GM19023 (cell line): ENCODE measurements at regions not wholly inside any gene's neighbourhood (a gene's known extent, or its start where the extent isn't known, plus 50 kb on each side); places are given as distances from the start of the nearest gene placed in this dataset.

Experiments used
- ATAC-seq: cut with Tn5 transposase; IDR thresholded peaks from one replicate; pipeline ENCODE4 v1.9.1; 2021; ENCODE audit warnings: mild to moderate bottlenecking, moderate library complexity; ENCODE audit not compliant: unreplicated experiment

DNA sequence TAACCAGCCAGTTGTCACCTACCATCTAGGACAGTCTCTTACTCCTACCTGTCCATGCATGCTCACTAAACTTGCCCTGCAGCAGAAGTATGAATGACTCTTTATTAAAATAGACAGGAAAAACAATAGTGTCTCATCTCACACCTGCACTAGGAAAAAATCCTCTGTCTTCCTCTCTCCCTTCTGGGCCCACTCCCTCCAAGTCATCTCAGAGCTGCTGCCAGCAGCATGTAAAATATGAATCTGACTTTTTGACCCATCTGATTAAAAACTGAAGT is 93.5 kb upstream of the THBS1 start:
- ATAC-seq = no peak

DNA sequence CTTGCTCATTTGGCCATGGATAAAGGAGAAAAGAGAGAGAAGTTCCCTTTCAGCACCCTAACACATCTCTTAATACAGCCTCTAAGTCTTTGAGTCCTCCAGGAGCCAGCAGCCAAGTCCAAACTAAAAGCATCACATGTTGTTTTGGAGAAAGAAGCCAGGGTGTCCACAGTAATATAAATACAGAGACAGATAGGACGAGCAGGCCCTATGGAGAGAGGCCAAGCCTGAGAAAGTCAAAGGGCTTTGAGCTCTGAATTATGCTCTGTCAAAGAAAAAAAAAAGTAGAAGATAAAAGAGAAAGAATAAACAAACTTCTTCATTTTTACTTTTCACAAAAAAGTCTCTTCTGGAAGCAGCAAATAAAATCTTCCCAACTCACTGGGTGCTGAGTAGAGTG is 92.4 kb upstream of the THBS1 start:
- no peak for ATAC-seq

DNA sequence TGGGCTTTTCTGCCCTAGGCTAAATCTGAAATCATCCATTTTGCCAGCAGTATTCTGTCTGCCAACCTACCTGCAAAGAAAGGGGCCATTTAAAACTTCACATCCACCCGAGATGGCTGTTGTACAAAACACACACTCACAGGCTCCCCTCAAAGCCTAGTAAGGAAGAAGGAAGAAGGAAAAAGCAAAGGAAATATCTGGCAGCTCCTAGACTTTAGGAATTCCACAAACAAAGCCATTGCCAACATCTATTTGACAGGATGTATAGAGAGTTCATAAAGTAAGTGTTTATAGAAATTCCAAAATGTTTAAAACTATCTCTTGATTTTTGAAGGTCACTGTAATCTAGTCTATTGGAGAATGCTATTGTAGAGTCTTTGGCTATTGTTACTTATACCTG is 91.9 kb upstream of the THBS1 start:
- no peak for ATAC-seq

DNA sequence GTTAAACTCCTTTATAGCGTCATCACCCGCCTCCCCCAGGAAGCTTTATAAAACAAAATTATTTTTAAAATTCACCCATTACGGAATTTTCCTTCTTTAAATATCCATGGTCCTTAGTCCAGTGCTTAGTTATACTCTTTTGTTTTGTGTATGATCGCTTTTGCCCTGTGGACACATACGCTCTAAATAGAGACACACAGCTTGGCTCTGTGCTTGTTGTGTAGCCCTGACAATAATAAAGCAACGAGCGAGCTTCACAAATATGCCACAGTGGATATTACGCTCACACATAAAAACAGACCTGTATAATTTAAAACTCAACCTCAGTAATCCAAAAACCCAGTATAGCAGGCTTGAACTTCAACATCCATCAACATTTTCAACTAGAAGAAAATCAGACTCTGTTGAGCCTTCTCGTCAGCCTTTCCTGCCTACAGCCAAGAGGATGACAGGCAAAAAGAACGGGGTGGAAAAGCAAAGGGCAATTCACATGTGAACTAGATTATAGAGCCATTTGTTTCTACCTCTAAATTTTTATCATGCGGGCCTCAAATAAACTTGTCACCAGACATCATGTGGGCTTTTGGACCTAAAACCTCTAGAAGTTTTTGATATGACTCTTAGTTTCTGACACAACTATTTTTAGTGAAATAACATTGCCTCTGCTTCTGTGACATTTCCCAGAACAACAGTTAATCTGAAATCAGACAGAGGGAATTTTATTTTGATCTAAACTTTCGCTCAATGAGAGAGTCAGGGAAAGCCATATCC is 89.6 kb upstream of the THBS1 start:
- ATAC-seq = no peak

DNA sequence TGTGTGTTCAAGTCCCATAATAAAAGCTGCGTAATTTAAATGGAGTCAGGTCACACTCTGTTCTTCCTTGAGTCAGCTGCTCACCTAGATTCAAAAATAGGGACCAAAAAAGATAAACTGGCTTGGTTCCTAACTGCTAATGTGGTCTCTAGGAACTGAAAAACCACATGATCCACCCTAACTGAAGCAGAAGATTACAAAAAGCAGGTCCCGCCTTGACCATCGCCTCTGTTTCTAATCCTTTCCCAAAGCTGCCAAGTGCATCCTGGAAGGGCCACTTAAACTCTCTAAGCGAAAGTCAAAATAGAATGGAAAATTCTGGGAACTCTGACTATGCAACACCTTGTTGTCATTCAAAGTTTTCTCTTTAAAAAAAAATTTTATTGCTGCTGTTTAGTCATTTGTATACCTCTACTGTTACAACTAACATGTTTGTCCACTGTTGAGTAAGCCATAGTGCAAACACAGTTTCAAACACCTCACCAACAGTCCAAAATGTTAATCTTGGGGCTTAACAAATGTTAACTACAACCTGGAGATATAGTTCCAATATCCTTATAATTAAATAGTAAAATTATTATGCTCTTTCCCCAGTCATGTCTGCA is 88.9 kb upstream of the THBS1 start:
- no peak for ATAC-seq

DNA sequence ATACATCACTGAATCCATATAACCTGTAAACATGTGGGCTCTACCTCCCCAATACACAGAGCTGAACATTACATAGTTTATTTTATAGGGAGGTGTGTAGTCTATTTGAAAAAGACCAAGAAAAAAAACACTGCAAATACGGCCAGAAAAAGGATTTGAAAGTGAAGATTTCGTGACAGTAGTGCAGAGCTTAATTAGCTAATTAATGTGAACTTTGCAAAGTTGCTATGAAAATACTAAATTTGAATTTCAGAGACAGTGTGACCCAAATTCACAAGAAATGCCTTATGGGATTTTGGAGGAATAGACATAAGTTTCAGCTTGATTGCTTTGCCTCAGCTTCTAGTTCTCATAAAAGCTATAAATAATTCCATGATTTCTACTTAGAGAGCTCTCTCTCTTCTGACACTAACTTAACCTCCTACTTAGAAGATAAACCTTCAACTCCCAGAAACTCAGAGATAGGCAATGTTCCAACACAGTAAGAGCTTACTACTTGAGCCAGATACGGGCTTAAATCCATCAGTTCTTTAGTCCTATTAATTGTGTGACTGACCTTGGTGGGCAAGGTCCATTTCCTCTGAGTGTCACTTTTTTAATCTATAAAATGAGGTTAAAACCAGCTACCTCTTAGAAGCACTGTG is 87.3 kb upstream of the THBS1 start:
- no peak for ATAC-seq

DNA sequence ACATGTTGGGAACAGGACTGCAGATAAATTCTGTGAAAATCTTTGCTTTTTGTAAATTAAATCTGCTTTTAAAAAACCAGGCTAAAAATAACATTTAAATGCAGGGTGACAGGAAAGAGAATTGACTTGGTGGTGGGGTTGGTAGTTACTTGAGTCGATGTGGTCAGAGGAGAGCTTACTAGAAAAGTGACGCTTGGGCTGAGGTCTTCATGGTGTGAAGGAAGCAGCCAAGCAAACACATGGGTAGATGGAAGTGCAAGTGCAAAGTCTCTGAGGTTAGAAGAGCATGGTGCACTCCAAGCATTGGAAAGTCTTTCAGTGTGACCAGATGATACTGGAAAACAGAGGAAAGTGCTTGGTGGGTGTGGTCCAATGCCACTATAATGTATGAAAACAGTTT is 86.4 kb upstream of the THBS1 start:
- ATAC-seq = no peak

DNA sequence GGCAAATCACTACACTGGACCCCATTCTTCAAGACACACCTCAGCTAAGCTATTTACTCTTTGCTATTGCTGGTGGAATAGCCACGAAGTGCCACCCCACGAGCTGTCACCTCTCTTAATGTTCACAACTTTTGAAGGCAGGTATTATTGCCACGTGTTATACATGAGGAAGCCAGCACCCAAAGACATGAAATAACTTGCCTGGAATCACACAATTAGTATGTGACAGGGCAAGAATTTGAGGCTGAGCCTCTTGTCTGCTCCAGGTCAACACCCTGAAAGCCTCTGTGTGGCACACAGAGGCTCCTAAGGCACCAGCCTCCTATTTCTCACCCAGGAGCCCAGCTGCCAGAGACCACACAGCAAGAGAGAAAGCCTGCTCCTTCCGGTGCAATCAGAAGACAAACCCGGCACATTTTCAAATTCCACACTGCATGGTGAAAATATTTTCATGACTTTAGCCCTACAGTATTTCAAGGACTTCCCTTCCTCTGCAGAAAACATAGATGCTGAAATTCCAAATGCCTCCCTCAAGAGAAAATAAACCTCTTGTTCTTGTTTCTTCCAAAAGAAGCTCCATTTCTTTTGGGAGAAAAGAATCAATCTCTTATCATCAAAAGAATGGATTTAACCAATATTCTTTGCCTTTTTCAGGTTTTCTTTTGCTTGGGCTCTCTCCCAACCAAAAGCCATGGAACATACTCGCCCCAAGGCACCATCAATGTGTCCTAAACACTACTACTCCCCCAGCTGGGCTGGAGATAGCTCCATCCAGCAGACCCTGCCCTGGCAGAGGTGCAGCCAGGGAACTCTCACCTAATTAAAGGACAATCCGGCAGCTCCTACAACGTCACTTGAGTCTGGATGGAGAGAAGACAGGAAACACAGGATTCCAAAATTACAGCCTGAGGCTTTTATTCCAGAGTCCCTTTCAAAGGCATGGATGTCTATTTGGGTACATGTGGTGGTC is 84.7 kb upstream of the THBS1 start:
- ATAC-seq = no peak

DNA sequence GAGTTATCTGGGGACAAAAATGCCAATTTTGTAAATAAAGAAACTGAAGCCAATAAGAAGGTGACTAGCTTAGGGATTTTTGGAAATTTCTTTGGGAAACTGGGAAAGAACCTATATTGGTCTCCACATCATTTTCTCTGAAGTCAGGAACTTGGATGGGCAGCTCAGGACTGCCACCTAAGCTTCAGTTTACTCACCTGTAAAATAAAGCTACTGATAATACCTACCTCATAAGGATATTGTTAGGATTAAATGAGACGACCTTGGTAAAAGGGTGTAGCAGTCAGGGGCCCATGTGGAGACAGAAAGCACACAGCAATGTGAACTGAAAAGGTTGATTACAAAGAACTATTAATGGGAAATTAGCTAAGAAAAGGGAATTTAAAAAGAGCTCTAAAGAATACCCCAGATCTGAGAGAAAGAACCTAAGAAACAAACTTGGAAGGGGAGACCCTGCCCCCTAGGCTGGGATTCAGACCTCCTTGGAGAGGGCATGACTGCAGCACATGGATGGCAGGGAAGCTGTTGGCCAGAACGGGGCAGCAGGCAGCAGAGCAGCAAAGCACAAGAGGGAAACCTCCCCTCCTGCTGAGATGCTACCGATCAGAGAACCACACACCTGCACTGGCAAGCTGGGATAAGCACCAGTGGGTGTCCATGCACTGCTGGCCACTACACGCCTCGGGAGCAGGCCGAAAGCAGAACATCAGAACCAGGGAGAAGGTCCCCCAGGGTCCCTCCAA is 83.7 kb upstream of the THBS1 start:
- ATAC-seq = no peak

DNA sequence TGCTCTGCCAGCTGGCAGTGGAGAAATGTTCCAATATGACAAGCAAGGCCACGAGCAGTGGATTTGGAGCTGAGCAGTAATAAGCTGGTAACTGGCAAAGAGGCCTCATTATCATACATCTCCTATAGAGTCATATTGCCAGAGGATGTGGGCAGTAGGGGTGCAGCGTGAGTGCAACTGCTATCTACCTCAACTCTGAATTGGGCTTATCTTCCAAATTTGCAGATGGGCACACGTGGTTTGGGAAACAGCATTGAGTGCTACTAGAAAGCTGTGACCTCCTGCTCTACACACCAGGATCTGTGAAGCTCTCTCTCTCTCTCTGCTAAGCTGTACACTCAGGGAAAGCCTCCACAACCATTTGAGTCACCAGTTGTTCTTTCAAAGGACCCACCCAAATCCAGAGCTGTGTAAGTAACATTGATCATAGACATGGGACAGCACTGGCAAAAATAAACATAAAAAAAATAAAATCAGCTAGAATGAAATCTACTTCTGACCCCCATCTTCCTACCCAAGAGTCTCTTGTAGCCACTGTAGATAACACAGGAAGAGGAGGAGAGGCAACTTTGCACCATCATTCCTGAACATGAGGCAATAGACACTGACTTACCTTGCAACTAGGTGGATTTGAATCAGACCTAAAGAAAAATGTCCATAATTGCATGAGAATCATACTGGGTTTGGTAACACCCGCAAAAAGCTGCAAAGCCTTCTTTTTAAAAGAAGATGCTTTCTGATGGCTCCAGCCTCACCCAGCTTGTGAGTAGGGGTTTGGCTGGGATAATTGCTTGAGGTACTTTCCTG is 82.9 kb upstream of the THBS1 start:
- no peak for ATAC-seq

DNA sequence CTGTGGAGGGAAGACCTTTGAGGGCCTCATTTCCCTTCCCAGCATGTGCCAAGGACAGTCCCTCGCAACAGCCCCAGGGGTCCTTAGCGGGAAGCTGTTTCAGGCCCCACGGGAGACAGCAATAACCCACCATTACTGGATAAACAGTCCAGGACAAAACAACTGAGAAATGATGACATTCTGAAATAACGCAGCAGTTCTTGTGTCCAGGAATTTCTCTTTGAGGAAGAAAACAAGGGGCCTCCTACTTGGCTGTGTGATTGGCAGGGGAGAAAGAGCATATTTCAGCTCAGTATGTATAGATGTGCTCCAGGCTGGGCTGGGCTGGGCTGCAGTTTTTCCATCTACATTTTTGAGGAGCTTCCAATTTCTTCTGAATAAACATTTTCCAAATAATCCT is 82.2 kb upstream of the THBS1 start:
- ATAC-seq = no peak

DNA sequence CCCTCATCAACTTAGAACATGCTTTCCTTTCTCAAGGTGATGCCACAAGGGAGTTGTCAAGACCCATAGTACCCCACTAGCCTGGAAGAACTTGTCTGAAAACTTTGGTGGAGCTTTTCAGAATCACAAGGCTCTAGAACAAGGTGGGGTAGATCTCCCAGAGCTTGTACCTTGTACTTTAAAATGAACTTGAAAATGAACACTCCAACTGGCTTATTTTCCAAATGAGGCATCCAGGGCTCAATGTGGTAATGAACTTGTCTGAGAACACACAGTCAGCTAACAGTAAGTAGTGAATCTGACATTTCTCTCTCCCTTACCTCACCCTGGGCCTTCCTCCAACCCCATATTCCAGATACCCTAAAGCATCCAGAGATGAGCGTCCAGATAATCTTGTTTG is 81.8 kb upstream of the THBS1 start:
- ATAC-seq = no peak

DNA sequence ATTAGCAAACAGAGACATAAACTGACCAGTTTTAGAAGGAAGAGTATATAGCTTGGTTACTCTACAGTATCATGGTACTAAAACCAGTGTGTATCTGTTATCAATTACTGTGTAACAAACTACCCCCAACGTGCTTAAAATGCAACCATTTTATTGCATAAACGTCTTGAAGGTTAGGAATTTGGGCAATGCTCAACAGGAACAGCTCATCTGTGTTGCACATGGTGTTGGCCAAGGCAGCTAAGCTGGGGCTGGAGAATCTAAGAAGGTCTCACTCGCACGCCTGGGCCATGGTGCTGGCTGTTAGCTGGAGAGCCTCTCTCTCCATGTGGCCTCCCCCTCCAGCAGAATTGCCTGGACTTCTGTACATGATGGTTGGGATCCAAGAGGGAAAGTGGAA is 81.2 kb upstream of the THBS1 start:
- no peak for ATAC-seq

DNA sequence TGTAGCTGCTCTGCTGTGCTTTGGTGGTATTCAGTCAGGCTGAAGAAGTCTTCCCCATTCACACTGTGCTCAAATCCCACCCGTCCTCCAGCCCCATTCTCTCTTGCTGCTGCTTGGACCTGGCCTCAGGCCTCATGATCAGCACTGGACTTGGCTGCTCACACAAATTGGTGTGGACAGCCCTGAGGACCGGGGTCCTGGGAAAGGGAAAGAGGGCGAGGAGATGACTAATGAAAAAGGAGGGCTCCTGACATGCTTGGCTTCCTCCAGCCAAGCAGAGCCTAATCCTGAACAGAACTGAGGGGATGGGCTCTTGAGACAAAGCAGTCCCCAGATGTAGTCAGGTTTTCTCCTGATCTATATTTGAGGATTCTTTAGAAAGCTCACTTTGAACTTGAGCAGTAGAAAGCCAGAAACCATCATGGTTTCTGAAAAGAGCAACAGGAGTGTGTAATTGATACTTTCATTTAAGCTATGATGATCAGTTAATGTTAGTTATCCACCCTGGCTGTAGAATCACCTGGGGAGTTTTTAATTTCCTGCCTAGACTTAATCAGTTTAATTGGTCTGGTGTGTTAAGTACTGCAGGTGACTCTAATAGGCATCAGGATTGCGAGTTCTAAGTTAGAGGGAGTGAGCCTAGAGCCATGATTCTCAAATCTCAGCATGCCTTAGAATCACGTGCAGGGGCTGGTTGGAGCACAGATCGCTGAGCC is 79.4 kb upstream of the THBS1 start:
- ATAC-seq = no peak

DNA sequence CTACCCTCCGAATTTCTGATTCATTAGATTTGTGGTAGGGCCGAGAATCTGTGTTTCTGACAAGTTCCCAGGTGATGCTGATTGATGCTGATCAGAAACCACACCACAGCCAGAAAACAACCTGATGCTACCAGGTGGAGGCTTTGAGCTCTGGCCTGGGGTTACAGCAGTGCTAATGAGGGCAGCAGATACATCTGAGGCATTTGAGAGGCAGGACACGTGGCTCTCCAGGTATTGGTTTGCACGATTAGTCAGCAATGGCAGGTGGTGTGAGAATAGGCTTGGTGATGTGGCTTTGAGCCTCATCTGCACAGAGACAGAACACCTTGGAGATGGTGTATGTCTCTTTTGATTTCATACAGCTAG is 78.8 kb upstream of the THBS1 start:
- ATAC-seq = no peak

DNA sequence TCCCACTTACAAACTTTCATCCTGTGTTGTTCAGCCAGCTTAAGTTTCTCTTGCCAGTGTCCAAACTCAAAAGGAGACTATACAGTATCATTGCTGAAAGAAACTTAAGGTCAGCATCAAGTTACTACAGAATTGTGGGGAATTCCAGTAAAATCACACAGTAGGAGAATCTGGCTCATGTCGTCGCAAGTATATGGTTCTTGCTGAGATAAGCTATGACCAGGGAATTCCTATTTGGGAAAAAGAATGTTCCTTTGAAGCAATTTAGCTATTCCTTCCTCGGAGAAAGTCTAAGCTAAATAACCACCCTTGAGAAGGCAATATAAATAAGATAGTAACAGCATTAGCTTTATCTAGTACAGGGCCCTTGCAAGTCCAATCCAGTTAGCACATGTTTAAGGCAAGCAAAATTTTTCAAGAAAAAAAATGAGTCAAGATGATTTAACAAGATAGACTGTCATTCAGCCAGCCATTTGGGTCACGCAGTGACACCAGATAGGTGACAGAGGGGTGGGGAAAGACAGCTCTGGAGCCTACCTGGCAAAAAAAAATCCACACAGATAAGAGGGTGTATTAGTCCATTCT is 78.2 kb upstream of the THBS1 start:
- ATAC-seq = no peak

DNA sequence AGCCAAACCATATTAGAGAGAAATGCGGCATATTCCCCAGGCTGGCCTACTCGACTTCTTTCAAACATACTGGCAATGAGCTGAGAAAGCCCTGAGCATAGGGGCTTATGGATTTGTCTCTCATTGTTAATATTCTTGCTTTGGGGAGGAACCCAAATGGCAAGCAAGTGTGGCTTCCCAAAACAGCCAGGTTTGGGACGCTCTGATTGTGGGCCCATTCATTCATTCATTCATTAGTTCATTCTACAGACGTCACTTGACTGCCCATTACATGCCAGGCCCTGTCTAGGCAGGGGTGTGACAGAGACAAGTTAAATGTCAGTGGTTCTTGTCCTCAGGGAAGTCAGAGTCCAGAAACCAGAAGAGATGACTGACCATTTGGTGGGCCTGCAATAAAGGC is 77.4 kb upstream of the THBS1 start:
- ATAC-seq = no peak

DNA sequence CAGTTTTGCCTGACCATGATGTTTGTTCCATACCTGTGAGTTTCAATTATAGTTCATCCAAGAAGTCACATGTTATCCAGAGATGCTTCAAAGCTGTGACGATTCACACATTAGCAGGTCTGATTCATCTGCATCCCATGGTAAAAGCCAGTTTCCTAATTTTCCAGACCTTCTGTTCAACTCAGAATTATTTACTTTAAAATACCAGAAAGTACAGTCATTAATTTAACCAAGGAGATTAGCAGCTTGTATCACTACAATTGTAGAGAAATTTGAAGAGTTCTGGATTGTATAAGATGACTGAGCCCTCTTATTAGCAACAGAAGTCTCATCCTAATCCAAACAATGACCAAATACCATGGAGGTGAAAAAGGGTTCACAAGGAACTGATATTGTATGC is 76.1 kb upstream of the THBS1 start:
- ATAC-seq = no peak

DNA sequence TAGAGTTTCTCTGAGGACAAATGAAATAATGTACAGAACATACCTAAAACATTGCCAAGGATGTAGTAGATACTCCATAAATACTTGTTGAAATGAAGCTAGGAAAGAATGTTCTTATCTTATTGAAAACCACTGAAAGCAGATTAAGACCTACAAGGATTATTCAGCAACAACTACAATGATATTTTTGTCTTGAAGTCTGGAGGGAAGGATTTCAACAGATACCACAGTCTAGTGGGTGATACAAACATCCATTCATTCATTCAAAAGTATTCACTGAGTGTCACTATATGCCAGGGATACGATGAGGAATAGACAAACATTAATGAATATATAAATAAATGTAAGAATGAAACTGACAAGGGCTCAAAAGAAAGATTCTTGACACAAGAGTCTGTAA is 74.7 kb upstream of the THBS1 start:
- ATAC-seq = no peak
